ENCODE measurements at regions not wholly inside any gene's neighbourhood (a gene's known extent, or its start where the extent isn't known, plus 50 kb on each side); places are given as distances from the start of the nearest gene placed in this dataset.

GRCh38 chr7:155913719-155914118, 101.5 kb upstream of the SHH start:
- no peak for TF ChIP-seq GATA2 (IDR thresholded peaks at IDR 0.05; ENCODE audit: low read depth, low read length)
- no peak for TF ChIP-seq GATA3 (IDR thresholded peaks at IDR 0.05; ENCODE audit: low read depth, low read length)

- TF ChIP-seq GATA3 (IDR thresholded peaks at IDR 0.05; ENCODE audit: low read depth, low read length) (no peak), GATA2 (IDR thresholded peaks at IDR 0.05; ENCODE audit: low read depth, low read length) (no peak)
Measured at GRCh38 chr7:155913291-155913690, 101.0 kb upstream of the SHH start.

GRCh38 chr7:155911471-155912105, 99.3 kb upstream of the SHH start:
- TF ChIP-seq GATA3 (IDR thresholded peaks at IDR 0.05; ENCODE audit: low read depth, low read length) = no peak
- TF ChIP-seq GATA2 (IDR thresholded peaks at IDR 0.05; ENCODE audit: low read depth, low read length) = no peak

GRCh38 chr7:155908385-155908784, 96.1 kb upstream of the SHH start:
- TF ChIP-seq GATA3 (IDR thresholded peaks at IDR 0.05; ENCODE audit: low read depth, low read length) (no peak), GATA2 (IDR thresholded peaks at IDR 0.05; ENCODE audit: low read depth, low read length) (no peak)

- TF ChIP-seq GATA2 (IDR thresholded peaks at IDR 0.05; ENCODE audit: low read depth, low read length) = no peak
- TF ChIP-seq GATA3 (IDR thresholded peaks at IDR 0.05; ENCODE audit: low read depth, low read length) = no peak
Measured at GRCh38 chr7:155907450-155908200, 95.4 kb upstream of the SHH start.

GRCh38 chr7:155901176-155901575, 88.9 kb upstream of the SHH start:
- TF ChIP-seq GATA2 (IDR thresholded peaks at IDR 0.05; ENCODE audit: low read depth, low read length) (no peak), GATA3 (IDR thresholded peaks at IDR 0.05; ENCODE audit: low read depth, low read length) (no peak)

- no peak for TF ChIP-seq GATA3 (IDR thresholded peaks at IDR 0.05; ENCODE audit: low read depth, low read length)
- no peak for TF ChIP-seq GATA2 (IDR thresholded peaks at IDR 0.05; ENCODE audit: low read depth, low read length)
Measured at GRCh38 chr7:155899596-155899995, 87.3 kb upstream of the SHH start.

GRCh38 chr7:155897758-155898386, 85.6 kb upstream of the SHH start:
- no peak for TF ChIP-seq GATA2 (IDR thresholded peaks at IDR 0.05; ENCODE audit: low read depth, low read length)
- no peak for TF ChIP-seq GATA3 (IDR thresholded peaks at IDR 0.05; ENCODE audit: low read depth, low read length)

- TF ChIP-seq GATA2 (IDR thresholded peaks at IDR 0.05; ENCODE audit: low read depth, low read length) (no peak), GATA3 (IDR thresholded peaks at IDR 0.05; ENCODE audit: low read depth, low read length) (no peak)
Measured at GRCh38 chr7:155896531-155897263, 84.4 kb upstream of the SHH start.

- TF ChIP-seq GATA3 (IDR thresholded peaks at IDR 0.05; ENCODE audit: low read depth, low read length) (no peak), GATA2 (IDR thresholded peaks at IDR 0.05; ENCODE audit: low read depth, low read length) (no peak)
Measured at GRCh38 chr7:155893664-155894063, 81.4 kb upstream of the SHH start.

- TF ChIP-seq GATA3 (IDR thresholded peaks at IDR 0.05; ENCODE audit: low read depth, low read length) = no peak
- no peak for TF ChIP-seq GATA2 (IDR thresholded peaks at IDR 0.05; ENCODE audit: low read depth, low read length)
Measured at GRCh38 chr7:155893176-155893575, 80.9 kb upstream of the SHH start.

GRCh38 chr7:155889636-155890511, 77.6 kb upstream of the SHH start:
- TF ChIP-seq GATA2 (IDR thresholded peaks at IDR 0.05; ENCODE audit: low read depth, low read length) (no peak), GATA3 (IDR thresholded peaks at IDR 0.05; ENCODE audit: low read depth, low read length) (no peak)

- TF ChIP-seq GATA2 (IDR thresholded peaks at IDR 0.05; ENCODE audit: low read depth, low read length) (no peak), GATA3 (IDR thresholded peaks at IDR 0.05; ENCODE audit: low read depth, low read length) (no peak)
Measured at GRCh38 chr7:155887174-155887525, 74.9 kb upstream of the SHH start.

Measured in SH-SY5Y (cell line).